WERI-Rb-1 (cell line): ENCODE measurements at regions not wholly inside any gene's neighbourhood (a gene's known extent, or its start where the extent isn't known, plus 50 kb on each side); places are given as distances from the start of the nearest gene placed in this dataset.

Experiments used
- DNase-seq: peaks from one replicate; pipeline ENCODE4 v3.0.0-alpha.2; 2020
- H3K27ac ChIP-seq: fragments of 250-450 bp; sonication (Bioruptor Pico); 2 replicates; pipeline ENCODE4 v1.5.1; 2020; ENCODE audit warnings: mild to moderate bottlenecking, moderate library complexity
- H3K27me3 ChIP-seq: fragments of 250-450 bp; sonication (Bioruptor Pico); 2 replicates; pipeline ENCODE4 v1.5.1; 2021; ENCODE audit warnings: mild to moderate bottlenecking, low read depth, moderate library complexity; ENCODE audit not compliant: insufficient read depth, severe bottlenecking
- H3K36me3 ChIP-seq: fragments of 250-450 bp; sonication (Bioruptor Pico); 2 replicates; pipeline ENCODE4 v1.5.1; 2020; ENCODE audit warnings: mild to moderate bottlenecking, moderate library complexity
- H3K4me3 ChIP-seq: 2 replicates; pipeline ENCODE4 v1.5.1; 2011; ENCODE audit warnings: low read depth, mild to moderate bottlenecking, control low read depth, low read length
- H3K9me3 ChIP-seq: fragments of 250-450 bp; sonication (Bioruptor Pico); 2 replicates; pipeline ENCODE4 v1.5.1; 2021; ENCODE audit warnings: mild to moderate bottlenecking, moderate library complexity; ENCODE audit not compliant: severe bottlenecking
- CTCF ChIP-seq: IDR thresholded peaks from 2 replicates; pipeline ENCODE4 v1.5.1; 2011; ENCODE audit warnings: low read depth, mild to moderate bottlenecking, control low read depth, inconsistent platforms, low read length

GRCh38 chr6:148287623-148288333 lies 54.9 kb upstream of the SASH1 start:
- H3K27ac ChIP-seq = peak overlapping the region; percentile 63
- no peaks in the 10 kb centered on the region for H3K27me3 ChIP-seq
- no peaks in the 10 kb centered on the region for H3K36me3 ChIP-seq
- peak overlapping the region; percentile 17; the same call in 1 of the 2 replicates for H3K4me3 ChIP-seq
- DNase-seq = peak; percentile 81
- TF ChIP-seq CTCF = no peak
- H3K9me3 ChIP-seq = peaks cover 3% of the 10 kb centered on the region

GRCh38 chr6:148288541-148288940 lies 54.1 kb upstream of the SASH1 start:
- TF ChIP-seq CTCF = no peak
- H3K9me3 ChIP-seq = peaks cover 3% of the 10 kb centered on the region
- H3K4me3 ChIP-seq = no peak overlapping the region
- DNase-seq = no peak
- peak overlapping the region; percentile 63 for H3K27ac ChIP-seq
- H3K36me3 ChIP-seq = no peaks in the 10 kb centered on the region
- H3K27me3 ChIP-seq = no peaks in the 10 kb centered on the region

GRCh38 chr6:148289153-148289552 lies 53.5 kb upstream of the SASH1 start:
- Histone ChIP-seq H3K27me3 (no peaks in the 10 kb centered on the region), H3K9me3 (peaks cover 3% of the 10 kb centered on the region), H3K27ac (no peak overlapping the region), H3K36me3 (no peaks in the 10 kb centered on the region), H3K4me3 (no peak overlapping the region)
- no peak for TF ChIP-seq CTCF
- no peak for DNase-seq

- H3K27me3 ChIP-seq = no peaks in the 10 kb centered on the region
- peaks cover 3% of the 10 kb centered on the region for H3K9me3 ChIP-seq
- H3K36me3 ChIP-seq = no peaks in the 10 kb centered on the region
- H3K27ac ChIP-seq = no peak overlapping the region
- no peak overlapping the region for H3K4me3 ChIP-seq
- TF ChIP-seq CTCF = no peak
- no peak for DNase-seq
Observed at GRCh38 chr6:148291876-148292275, 50.8 kb upstream of the SASH1 start.
